GM18867 (cell line): ENCODE measurements at regions not wholly inside any gene's neighbourhood (a gene's known extent, or its start where the extent isn't known, plus 50 kb on each side); places are given as distances from the start of the nearest gene placed in this dataset.
"Not testable (repeated sequence)": the region's sequence is repeated elsewhere in the genome, so short reads cannot be mapped to it uniquely, and the experiment has no call there.

Experiments used
- ATAC-seq: cut with Tn5 transposase; IDR thresholded peaks from one replicate; pipeline ENCODE4 v1.9.1; 2021; ENCODE audit warnings: mild to moderate bottlenecking, moderate library complexity; ENCODE audit not compliant: unreplicated experiment

GRCh38 chr2:228956701-228957474 is 314.2 kb downstream of the PID1 start:
- no peak for ATAC-seq

GRCh38 chr2:228949831-228950230 is 321.3 kb downstream of the PID1 start:
- no peak for ATAC-seq

- no peak for ATAC-seq
Observed at GRCh38 chr2:228945710-228946109, 325.4 kb downstream of the PID1 start.

GRCh38 chr2:228942856-228943255 is 328.2 kb downstream of the PID1 start:
- no peak for ATAC-seq

- ATAC-seq: no peak
Observed at GRCh38 chr2:228938629-228939028, 332.5 kb downstream of the PID1 start.

GRCh38 chr2:228927028-228928010 is 343.8 kb downstream of the PID1 start:
- ATAC-seq: no peak

- ATAC-seq: no peak
Observed at GRCh38 chr2:228919808-228920207, 351.3 kb downstream of the PID1 start.

- no peak for ATAC-seq
Observed at GRCh38 chr2:228917220-228917619, 353.9 kb downstream of the PID1 start.

- no peak for ATAC-seq
Observed at GRCh38 chr2:228916416-228917090, 354.5 kb downstream of the PID1 start.

- ATAC-seq: no peak
Observed at GRCh38 chr2:228913176-228913575, 357.9 kb downstream of the PID1 start.

GRCh38 chr2:228910872-228911271 is 360.2 kb downstream of the PID1 start:
- not testable (repeated sequence) for ATAC-seq

- no peak for ATAC-seq
Observed at GRCh38 chr2:228902176-228902575, 368.9 kb downstream of the PID1 start.

GRCh38 chr2:228901531-228901930 is 369.6 kb downstream of the PID1 start:
- no peak for ATAC-seq

- ATAC-seq: no peak
Observed at GRCh38 chr2:228878138-228878537, 392.9 kb downstream of the PID1 start.

GRCh38 chr2:228876276-228876675 is 394.8 kb downstream of the PID1 start:
- ATAC-seq: no peak

- no peak for ATAC-seq
Observed at GRCh38 chr2:228875152-228875900, 395.8 kb downstream of the PID1 start.

- ATAC-seq: no peak
Observed at GRCh38 chr2:228871012-228871411, 400.1 kb downstream of the PID1 start.

GRCh38 chr2:228869636-228870264 is 401.3 kb downstream of the PID1 start:
- no peak for ATAC-seq

GRCh38 chr2:228867406-228867805 is 403.7 kb downstream of the PID1 start:
- no peak for ATAC-seq

GRCh38 chr2:228866781-228867180 is 404.3 kb downstream of the PID1 start:
- no peak for ATAC-seq
